Mammary epithelial cell (primary cell): ENCODE measurements at regions not wholly inside any gene's neighbourhood (a gene's known extent, or its start where the extent isn't known, plus 50 kb on each side); places are given as distances from the start of the nearest gene placed in this dataset.

Experiments used
- CTCF ChIP-seq, 2 donors: IDR thresholded peaks in 1 of 2; conservative IDR thresholded peaks in 1 of 2; 2 replicates each; pipeline ENCODE4 v1.5.1; 2011 to 2012; ENCODE audit warnings: inconsistent platforms in 2 of 2, low read length in 2 of 2, mild to moderate bottlenecking in 2 of 2, control low read depth in 1 of 2, low read depth in 1 of 2; ENCODE audit not compliant: insufficient read depth in 1 of 2; ENCODE audit errors: extremely low read depth in 1 of 2
- EZH2 ChIP-seq: IDR thresholded peaks from 2 replicates; pipeline ENCODE4 v1.6.1; 2012; ENCODE audit warnings: low read length, inconsistent platforms, borderline replicate concordance

GRCh38 chr10:117748058-117748457, 205.5 kb downstream of the EMX2 start:
- no peak for TF ChIP-seq CTCF (conservative IDR thresholded peaks at IDR 0.05 in 1 of 2, IDR thresholded peaks at IDR 0.05 in 1 of 2; ENCODE audit: extremely low read depth in 1 of 2, insufficient read depth in 1 of 2, low read depth in 1 of 2, low read length in 2 of 2)
- TF ChIP-seq EZH2 = no peak
